GM21723 (cell line): ENCODE measurements at regions not wholly inside any gene's neighbourhood (a gene's known extent, or its start where the extent isn't known, plus 50 kb on each side); places are given as distances from the start of the nearest gene placed in this dataset.

Source experiments
- ATAC-seq: cut with Tn5 transposase; IDR thresholded peaks from one replicate; pipeline ENCODE4 v1.9.1; 2021; ENCODE audit warnings: mild to moderate bottlenecking, moderate library complexity; ENCODE audit not compliant: unreplicated experiment

- ATAC-seq = no peak
Observed at GRCh38 chr15:31272558-31273257, 53.9 kb upstream of the KLF13 start.

GRCh38 chr15:31273258-31273941 is 53.2 kb upstream of the KLF13 start:
- no peak for ATAC-seq

- ATAC-seq = no peak
Observed at GRCh38 chr15:31274496-31275330, 51.9 kb upstream of the KLF13 start.

GRCh38 chr15:31275331-31276262 is 51.0 kb upstream of the KLF13 start:
- no peak for ATAC-seq

- no peak for ATAC-seq
Observed at GRCh38 chr15:31276596-31277298, 49.9 kb upstream of the KLF13 start.
